Neural cell (in vitro differentiated cells): ENCODE measurements at regions not wholly inside any gene's neighbourhood (a gene's known extent, or its start where the extent isn't known, plus 50 kb on each side); places are given as distances from the start of the nearest gene placed in this dataset.

Experiments
- H2AFZ ChIP-seq: fragments of 200-600, 300-800 bp; sonication (generic), shearing (Covaris generic); 2 replicates; pipeline ENCODE4 v1.6.0; 2014; ENCODE audit warnings: low read depth, mild to moderate bottlenecking, antibody characterized with exemption, low read length, moderate library complexity
- H3F3A ChIP-seq: fragments of 200-600 bp; shearing (Covaris generic); 2 replicates; pipeline ENCODE4 v1.6.1; 2016; ENCODE audit warnings: mild to moderate bottlenecking, moderate library complexity, mixed read lengths, antibody characterized with exemption, low read length; ENCODE audit not compliant: insufficient read depth, poor library complexity, severe bottlenecking
- H3K27ac ChIP-seq: fragments of 200-600, 300-800 bp; sonication (generic), shearing (Covaris generic); 2 replicates; pipeline ENCODE4 v1.5.1; 2014; ENCODE audit warnings: mild to moderate bottlenecking, low read length, moderate library complexity
- H3K27me3 ChIP-seq: fragments of 300-800, 200-600 bp; sonication (generic), shearing (Covaris generic); 2 replicates; pipeline ENCODE4 v1.6.0; 2014; ENCODE audit warnings: mild to moderate bottlenecking, low read depth, low read length, moderate library complexity; ENCODE audit not compliant: insufficient read depth
- H3K36me3 ChIP-seq: fragments of 300-800, 200-600 bp; sonication (generic), shearing (Covaris generic); 2 replicates; pipeline ENCODE4 v1.5.1; 2014; ENCODE audit warnings: mild to moderate bottlenecking, antibody characterized with exemption, low read length, moderate library complexity; ENCODE audit not compliant: insufficient read depth
- H3K4me2 ChIP-seq: fragments of 300-800, 200-600 bp; sonication (generic), shearing (Covaris generic); 2 replicates; pipeline ENCODE4 v1.6.0; 2014; ENCODE audit warnings: mild to moderate bottlenecking, low read length
- H3K4me3 ChIP-seq: fragments of 300-800, 200-600 bp; sonication (generic), shearing (Covaris generic); 2 replicates; pipeline ENCODE4 v1.5.1; 2014; ENCODE audit warnings: mild to moderate bottlenecking, low read length, moderate library complexity
- H3K79me2 ChIP-seq: fragments of 200-600 bp; shearing (Covaris generic); replicated peaks from 2 replicates; pipeline ENCODE4 v1.6.0; 2014; ENCODE audit warnings: mild to moderate bottlenecking, low read length, moderate library complexity; ENCODE audit not compliant: insufficient read depth
- H3K9ac ChIP-seq: fragments of 300-800, 200-600 bp; sonication (generic), shearing (Covaris generic); 2 replicates; pipeline ENCODE4 v1.6.1; 2016; ENCODE audit warnings: mild to moderate bottlenecking, low read length, mixed read lengths
- H3K9me2 ChIP-seq: fragments of 200-600 bp; shearing (Covaris generic); 2 replicates; pipeline ENCODE4 v1.6.1; 2016; ENCODE audit warnings: mild to moderate bottlenecking, low read length, mixed read lengths; ENCODE audit not compliant: insufficient read depth
- H3K9me3 ChIP-seq: fragments of 200-600, 300-800 bp; sonication (generic), shearing (Covaris generic); 2 replicates; pipeline ENCODE4 v1.6.1; 2016; ENCODE audit warnings: mild to moderate bottlenecking, mixed run types, low read length, moderate library complexity, mixed read lengths
- H4K20me1 ChIP-seq: fragments of 200-600 bp; shearing (Covaris generic); 2 replicates; pipeline ENCODE4 v1.6.1; 2016; ENCODE audit warnings: mild to moderate bottlenecking, mixed run types; ENCODE audit not compliant: insufficient read depth
- CTCF ChIP-seq: fragments of 450-650 bp; IDR thresholded peaks from 2 replicates; pipeline ENCODE4 v1.5.1; 2014; ENCODE audit warnings: antibody characterized with exemption, mild to moderate bottlenecking, moderate library complexity; ENCODE audit not compliant: poor library complexity, severe bottlenecking
- EP300 ChIP-seq: fragments of 450-650 bp; conservative IDR thresholded peaks from 2 replicates; pipeline ENCODE4 v1.6.1; 2014; ENCODE audit warnings: antibody characterized with exemption, mild to moderate bottlenecking, moderate library complexity; ENCODE audit not compliant: poor library complexity, severe bottlenecking
- EZH2 ChIP-seq: fragments of 200-600, 300-800 bp; shearing (Covaris generic), sonication (generic); IDR thresholded peaks from 2 replicates; pipeline ENCODE4 v1.6.1; 2014; ENCODE audit warnings: antibody characterized with exemption, low read length, borderline replicate concordance, mild to moderate bottlenecking; ENCODE audit not compliant: insufficient read depth, poor library complexity, severe bottlenecking
- MXI1 ChIP-seq: fragments of 450-650 bp; conservative IDR thresholded peaks from 2 replicates; pipeline ENCODE4 v1.6.1; 2014; ENCODE audit warnings: antibody characterized with exemption, mild to moderate bottlenecking; ENCODE audit not compliant: poor library complexity, severe bottlenecking
- POLR2AphosphoS5 ChIP-seq: IDR thresholded peaks from 2 replicates; pipeline ENCODE4 v1.6.1; 2012
- RAD21 ChIP-seq: fragments of 450-650 bp; conservative IDR thresholded peaks from 2 replicates; pipeline ENCODE4 v1.6.1; 2014; ENCODE audit warnings: antibody characterized with exemption, mild to moderate bottlenecking, moderate library complexity
- REST ChIP-seq: IDR thresholded peaks from 2 replicates; pipeline ENCODE4 v1.6.1; 2012; ENCODE audit warnings: borderline replicate concordance
- SMC3 ChIP-seq: fragments of 450-650 bp; conservative IDR thresholded peaks from 2 replicates; pipeline ENCODE4 v1.6.1; 2014; ENCODE audit warnings: antibody characterized with exemption, mild to moderate bottlenecking, moderate library complexity; ENCODE audit not compliant: poor library complexity
- TAF1 ChIP-seq: IDR thresholded peaks from 2 replicates; pipeline ENCODE4 v1.6.1; 2012; ENCODE audit warnings: low read depth

- no peaks in the 10 kb centered on the region for H3K36me3 ChIP-seq
- H3K9ac ChIP-seq, result no peak overlapping the region
- H3K27ac ChIP-seq, result no peak overlapping the region
- H4K20me1 ChIP-seq, result no peaks in the 10 kb centered on the region
- no peaks in the 10 kb centered on the region for H3K79me2 ChIP-seq
- no peaks in the 10 kb centered on the region for H3K9me2 ChIP-seq
- no peaks in the 10 kb centered on the region for H3K9me3 ChIP-seq
- no peak overlapping the region for H3K4me3 ChIP-seq
- H3F3A ChIP-seq, result no peaks in the 10 kb centered on the region
- no peak for TF ChIP-seq REST
- TF ChIP-seq TAF1, result no peak
- TF ChIP-seq MXI1, result no peak
- no peak for TF ChIP-seq SMC3
- no peak for TF ChIP-seq CTCF
- TF ChIP-seq EZH2, result no peak
- TF ChIP-seq RAD21, result no peak
- TF ChIP-seq POLR2AphosphoS5, result no peak
- no peak for TF ChIP-seq EP300
- no peak overlapping the region for H3K4me2 ChIP-seq
- H3K27me3 ChIP-seq, result no peaks in the 10 kb centered on the region
- no peak overlapping the region for H2AFZ ChIP-seq
These were observed 404.6 kb downstream of the SOX9 start for GRCh38 chr17:72525225-72526015.

- Histone ChIP-seq H3F3A (no peaks in the 10 kb centered on the region), H3K4me3 (peak overlapping the region; percentile 12), H3K9me2 (no peaks in the 10 kb centered on the region), H2AFZ (no peak overlapping the region), H3K4me2 (no peak overlapping the region), H3K9me3 (no peaks in the 10 kb centered on the region), H3K36me3 (no peaks in the 10 kb centered on the region), H3K27ac (peak overlapping the region; percentile 65), H4K20me1 (no peaks in the 10 kb centered on the region), H3K27me3 (no peaks in the 10 kb centered on the region), H3K9ac (no peak overlapping the region), H3K79me2 (no peaks in the 10 kb centered on the region)
- TF ChIP-seq EP300, result peak; percentile 86
- TF ChIP-seq SMC3, result no peak
- TF ChIP-seq MXI1, result no peak
- peak; percentile 36 for TF ChIP-seq REST
- TF ChIP-seq EZH2, result no peak
- peak; percentile 39 for TF ChIP-seq POLR2AphosphoS5
- TF ChIP-seq CTCF, result no peak
- no peak for TF ChIP-seq RAD21
These were observed 405.9 kb downstream of the SOX9 start for GRCh38 chr17:72526769-72527168.
